GM12878 (cell line): ENCODE measurements at regions not wholly inside any gene's neighbourhood (a gene's known extent, or its start where the extent isn't known, plus 50 kb on each side); places are given as distances from the start of the nearest gene placed in this dataset.

ENCODE experiments used
- ATAC-seq: fragments of 200-7000 bp; cut with Tn5 transposase; 3 replicates; pipeline ENCODE4 v1.9.1; 2020; ENCODE audit warnings: mild to moderate bottlenecking, moderate library complexity
- BruUV-seq: library from RNA; stranded (reverse); fragments of 400-500 nt; replicated peaks from 2 replicates; lab custom pipeline; 2021; lab: Mats Ljungman, UMichigan
- CTCF ChIA-PET: fragments of 300-600 bp; sonication (Branson Sonifier 250); formaldehyde crosslinking; extraction: SDS; loops from one replicate; lab custom pipeline; 2021; ENCODE audit warnings: inconsistent platforms; lab: Yijun Ruan, JAX
- POLR2A ChIA-PET: fragments of 350-600 bp; formaldehyde crosslinking; extraction: SDS; loops from one replicate; lab custom pipeline; 2021; ENCODE audit warnings: inconsistent platforms; lab: Charles Lee
- RAD21 ChIA-PET: fragments of 300-600 bp; sonication (Branson Sonifier 250); formaldehyde crosslinking; loops from one replicate; lab custom pipeline; 2023; ENCODE audit warnings: antibody characterized with exemption; ENCODE audit not compliant: unreplicated experiment; lab: Charles Lee
- SMC1A ChIA-PET: fragments of 300-600 bp; sonication (Branson Sonifier 250); formaldehyde crosslinking; loops from one replicate; lab custom pipeline; 2023; ENCODE audit not compliant: unreplicated experiment, uncharacterized antibody; lab: Charles Lee
- DNase-seq: peaks from one replicate; pipeline ENCODE4 v3.0.0-alpha.2; 2011; ENCODE audit warnings: low read depth, low spot score
- FAIRE-seq: peaks from 3 replicates; lab custom pipeline; 2011; peaks lifted over from hg19 to GRCh38; lab: Jason Lieb, UNC
- H2AFZ ChIP-seq: 2 replicates; pipeline ENCODE4 v1.6.0; 2011; ENCODE audit warnings: low read depth, low read length, control low read depth; ENCODE audit not compliant: control insufficient read depth
- H3K27ac ChIP-seq: 2 replicates; pipeline ENCODE4 v1.5.1; 2011; ENCODE audit warnings: control low read depth; ENCODE audit not compliant: control insufficient read depth, insufficient read depth
- H3K27me3 ChIP-seq, 2 experiments: replicated peaks in 1 of 2; 2 replicates each; pipeline versions ENCODE4 v1.6.0 to v1.6.1; 2011; ENCODE audit warnings: low read length in 1 of 2; ENCODE audit not compliant: control insufficient read depth in 2 of 2, insufficient read depth in 2 of 2
- H3K36me3 ChIP-seq, 2 experiments: 2 replicates each; pipeline ENCODE4 v1.5.1; 2011; ENCODE audit warnings: low read length in 1 of 2; ENCODE audit not compliant: control insufficient read depth in 2 of 2, insufficient read depth in 2 of 2
- H3K4me1 ChIP-seq: 2 replicates; pipeline ENCODE4 v1.6.1; 2011; ENCODE audit warnings: mild to moderate bottlenecking, low read length, moderate library complexity, mixed read lengths; ENCODE audit not compliant: control insufficient read depth, insufficient read depth
- H3K4me2 ChIP-seq: 2 replicates; pipeline ENCODE4 v1.6.0; 2011; ENCODE audit warnings: control low read depth; ENCODE audit not compliant: control insufficient read depth, insufficient read depth
- H3K4me3 ChIP-seq: fragments of 200-600 bp; sonication (generic); 2 replicates; pipeline ENCODE4 v1.5.1; 2016
- H3K79me2 ChIP-seq: 2 replicates; pipeline ENCODE4 v1.6.0; 2011; ENCODE audit warnings: low read length; ENCODE audit not compliant: control insufficient read depth, insufficient read depth
- H3K9ac ChIP-seq: 2 replicates; pipeline ENCODE4 v1.8.0; 2011; ENCODE audit warnings: low read length, control low read depth, mixed read lengths; ENCODE audit not compliant: control insufficient read depth, insufficient read depth
- H3K9me3 ChIP-seq: replicated peaks from 3 replicates; pipeline ENCODE4 v1.5.1; 2011; ENCODE audit warnings: mild to moderate bottlenecking, low read length; ENCODE audit not compliant: control insufficient read depth, insufficient read depth
- H4K20me1 ChIP-seq: 2 replicates; pipeline ENCODE4 v1.6.0; 2011; ENCODE audit not compliant: control insufficient read depth, insufficient read depth
- BHLHE40 ChIP-seq, 2 experiments: fragments of 450-650 bp in 1 of 2; IDR thresholded peaks; 2 replicates each; pipeline ENCODE4 v1.6.1; 2011 to 2017; ENCODE audit warnings: low read depth in 2 of 2, borderline replicate concordance in 1 of 2, improper control_type of control experiment in 1 of 2, low read length in 1 of 2, mild to moderate bottlenecking in 1 of 2
- CEBPB ChIP-seq, 2 experiments: fragments of 150-350 bp in 1 of 2; IDR thresholded peaks; 2 replicates each; pipeline ENCODE4 v1.6.1; 2012 to 2014; ENCODE audit warnings: low read depth in 2 of 2, low read length in 2 of 2, borderline replicate concordance in 1 of 2, inconsistent platforms in 1 of 2
- CEBPZ ChIP-seq: fragments of 150-350 bp; IDR thresholded peaks from 2 replicates; pipeline ENCODE4 v1.6.1; 2016; ENCODE audit warnings: low read depth, low read length
- CHD2 ChIP-seq: IDR thresholded peaks from 2 replicates; pipeline ENCODE4 v1.6.1; 2011; ENCODE audit warnings: low read depth, low read length, improper control_type of control experiment, borderline replicate concordance
- CREM ChIP-seq: IDR thresholded peaks from 2 replicates; pipeline ENCODE4 v1.6.1; 2014; ENCODE audit warnings: antibody characterized with exemption, low read depth
- E2F4 ChIP-seq: IDR thresholded peaks from 2 replicates; pipeline ENCODE4 v1.6.1; 2012; ENCODE audit warnings: low read depth, low read length, improper control_type of control experiment
- EED ChIP-seq: sonication (generic); IDR thresholded peaks from 2 replicates; pipeline ENCODE4 v1.6.1; 2016; ENCODE audit warnings: antibody characterized with exemption, low read depth
- GATAD2B ChIP-seq: fragments of 450-650 bp; conservative IDR thresholded peaks from 2 replicates; pipeline ENCODE4 v1.6.1; 2017; ENCODE audit warnings: low read depth, mild to moderate bottlenecking, moderate library complexity
- HSF1 ChIP-seq: fragments of 150-350 bp; IDR thresholded peaks from 2 replicates; pipeline ENCODE4 v1.6.1; 2014; ENCODE audit warnings: mild to moderate bottlenecking, low read depth, low read length
- LARP7 ChIP-seq: fragments of 450-650 bp; IDR thresholded peaks from 2 replicates; pipeline ENCODE4 v1.6.1; 2017; ENCODE audit warnings: mild to moderate bottlenecking
- MYB ChIP-seq: fragments of 150-350 bp; IDR thresholded peaks from 2 replicates; pipeline ENCODE4 v1.6.1; 2014; ENCODE audit warnings: mild to moderate bottlenecking, low read depth, low read length, borderline replicate concordance
- NR2C2 ChIP-seq: IDR thresholded peaks from 2 replicates; pipeline ENCODE4 v1.6.1; 2011; ENCODE audit warnings: borderline replicate concordance, low read depth; ENCODE audit not compliant: control insufficient read depth, insufficient read length
- RELA ChIP-seq: fragments of 450-650 bp; IDR thresholded peaks from 2 replicates; pipeline ENCODE4 v1.8.0; 2014; ENCODE audit warnings: borderline replicate concordance; ENCODE audit not compliant: partially characterized antibody
- RFX5 ChIP-seq: IDR thresholded peaks from 2 replicates; pipeline ENCODE4 v1.6.1; 2011; ENCODE audit warnings: low read depth, low read length, improper control_type of control experiment
- SREBF2 ChIP-seq: IDR thresholded peaks from 2 replicates; pipeline ENCODE4 v1.6.1; 2012; ENCODE audit warnings: mild to moderate bottlenecking, low read length
- STAT3 ChIP-seq: IDR thresholded peaks from 2 replicates; pipeline ENCODE4 v1.6.1; 2011; ENCODE audit warnings: low read depth, low read length, improper control_type of control experiment
- TCF12 ChIP-seq: IDR thresholded peaks from 2 replicates; pipeline ENCODE4 v1.6.1; 2011; ENCODE audit warnings: low read depth, mild to moderate bottlenecking, low read length
- ZNF24 ChIP-seq: fragments of 450-650 bp; IDR thresholded peaks from 2 replicates; pipeline ENCODE4 v1.6.1; 2017; ENCODE audit warnings: antibody characterized with exemption, mild to moderate bottlenecking
- WGBS: methylation state at CpG from one replicate; pipeline ENCODE4 v1.1.6; 2016; ENCODE audit warnings: low lambda C conversion rate; ENCODE audit not compliant: insufficient replicate concordance, insufficient coverage; ENCODE audit errors: missing lambda C conversion rate; 5-methylcytosine and 5-hydroxymethylcytosine counted together
- in situ Hi-C: fragments of 300-500 bp; cut with MboI; formaldehyde crosslinking; loops from 9 replicates; pipeline ENCODE4 v1.14.3; 2018; ENCODE audit warnings: mixed read lengths
- intact Hi-C: fragments of 100-400 bp; cut with micrococcal nuclease; formaldehyde crosslinking; loops from one replicate; pipeline ENCODE4 v1.14.2; 2022; ENCODE audit not compliant: unreplicated experiment

- no TSS peak for BruUV-seq
- no peak overlapping the region for H3K4me2 ChIP-seq
- no peak for FAIRE-seq
Observed at GRCh38 chr2:198817536-198817935, 640.2 kb downstream of the SATB2 start.

More at GRCh38 chr2:198817536-198817935, 640.2 kb downstream of the SATB2 start:
- ChIA-PET RAD21 (no interaction called here), CTCF (no interaction called here), SMC1A (interaction anchor here (1.0 to 1.4 kb wide), 2 partner anchors 17 to 668 kb away, joined by 3 to 4 read pairs; no protein-coding TSS in a partner anchor), POLR2A (no interaction called here)
- in situ Hi-C loops = no loop called here
- ATAC-seq (no peak), DNase-seq (no peak)
- H3K27ac ChIP-seq = no peak overlapping the region
- WGBS = 0% methylated on average over 1 of the region's 1 CpG
- H3K27me3 ChIP-seq = no peaks in the 10 kb centered on the region
- no peak overlapping the region for H2AFZ ChIP-seq
- intact Hi-C loops = no loop called here
- H3K4me3 ChIP-seq = no peak overlapping the region
- no peaks in the 10 kb centered on the region for H3K36me3 ChIP-seq
- no peaks in the 10 kb centered on the region for H3K9me3 ChIP-seq
- no peaks in the 10 kb centered on the region for H3K4me1 ChIP-seq
- no peak overlapping the region for H3K9ac ChIP-seq
- no peaks in the 10 kb centered on the region for H3K79me2 ChIP-seq
- TF ChIP-seq NR2C2 = no peak
- TF ChIP-seq TCF12 = no peak
- TF ChIP-seq MYB = no peak
- no peak for TF ChIP-seq GATAD2B
- no peak for TF ChIP-seq EED
- no peak for TF ChIP-seq RELA
- no peak for TF ChIP-seq BHLHE40 (IDR thresholded peaks at IDR 0.05; ENCODE audit: borderline replicate concordance in 1 of 2, low read depth in 2 of 2, low read length in 1 of 2)
- TF ChIP-seq HSF1 = no peak
- TF ChIP-seq CEBPZ = no peak
- no peak for TF ChIP-seq E2F4
- TF ChIP-seq STAT3 = no peak
- no peak for TF ChIP-seq ZNF24
- TF ChIP-seq LARP7 = no peak
- no peak for TF ChIP-seq RFX5
- TF ChIP-seq CEBPB (IDR thresholded peaks at IDR 0.05; ENCODE audit: borderline replicate concordance in 1 of 2, low read depth in 2 of 2, low read length in 2 of 2) = no peak
- no peak for TF ChIP-seq CHD2
- no peak for TF ChIP-seq SREBF2
- no peak for TF ChIP-seq CREM
- no peaks in the 10 kb centered on the region for H4K20me1 ChIP-seq
